Heart right ventricle (tissue), 16 donors: ENCODE measurements at regions not wholly inside any gene's neighbourhood (a gene's known extent, or its start where the extent isn't known, plus 50 kb on each side); places are given as distances from the start of the nearest gene placed in this dataset.

Experiments
- ATAC-seq, 8 donors: fragments of 200-7000 bp; cut with Tn5 transposase; one replicate each; pipeline ENCODE4 v1.9.1; 2020; ENCODE audit warnings: mild to moderate bottlenecking in 8 of 8, moderate library complexity in 8 of 8, moderate number of reproducible peaks in 1 of 8
- DNase-seq, 2 donors: peaks; one replicate each; pipeline ENCODE4 v3.0.0-alpha.2; 2020
- H3K27ac ChIP-seq, 10 donors: fragments of 200-600 bp; sonication (generic) in 2 of 10; one replicate each; pipeline versions ENCODE4 v1.5.0 to v1.8.0; 2020 to 2022; ENCODE audit warnings: mild to moderate bottlenecking in 3 of 10
- H3K27me3 ChIP-seq, 7 donors: fragments of 200-600 bp; one replicate each; pipeline ENCODE4 v1.8.0; 2021 to 2022; ENCODE audit warnings: mild to moderate bottlenecking in 2 of 7
- H3K36me3 ChIP-seq, 9 donors: fragments of 200-600 bp; sonication (generic) in 1 of 9; one replicate each; pipeline versions ENCODE4 v1.5.0 to v1.8.0; 2020 to 2022; ENCODE audit warnings: mild to moderate bottlenecking in 2 of 9
- H3K4me1 ChIP-seq, 9 donors: fragments of 200-600 bp; sonication (generic) in 1 of 9; one replicate each; pipeline versions ENCODE4 v1.5.0 to v1.8.0; 2020 to 2022; ENCODE audit warnings: mild to moderate bottlenecking in 4 of 9
- H3K4me3 ChIP-seq, 10 donors: fragments of 200-600 bp; sonication (generic) in 2 of 10; one replicate each; pipeline versions ENCODE4 v1.5.0 to v1.8.0; 2020 to 2022; ENCODE audit warnings: mild to moderate bottlenecking in 7 of 10, moderate library complexity in 2 of 10
- H3K9me3 ChIP-seq, 11 donors: fragments of 200-600 bp in 10 of 11; sonication (generic) in 2 of 11; one replicate each; pipeline versions ENCODE4 v1.5.0 to v1.8.0; 2013 to 2022; ENCODE audit warnings: mild to moderate bottlenecking in 2 of 11, control low read depth in 1 of 11, moderate library complexity in 1 of 11
- WGBS, 2 donors: extraction: QIAGEN DNeasy Blood & Tissue Kit; methylation state at CpG; one replicate each; pipeline ENCODE4 v1.1.7; 2013; ENCODE audit warnings: inconsistent platforms in 1 of 2; 5-methylcytosine and 5-hydroxymethylcytosine counted together
- intact Hi-C, 10 donors: fragments of 100-400 bp; cut with DNase I; formaldehyde crosslinking; loops; one replicate each; pipeline versions ENCODE4 v1.11.1 to v1.14.2; 2022
- TF ChIP-seq, protein P1 (sequence below), 9 donors: fragments of 200-600 bp; sonication (generic) in 2 of 9; IDR thresholded peaks; one replicate each; pipeline versions ENCODE4 v1.5.0 to v1.8.0; 2021 to 2022; ENCODE audit warnings: antibody characterized with exemption in 9 of 9, mild to moderate bottlenecking in 5 of 9, moderate library complexity in 1 of 9
- donor health status: Arrhythmogenic right ventricular cardiomyopathy.
- donor health status: ischemic (EF 13 %, LVEDD 7.1; RV severe dilation, severe dysfunction).
- donor health status: healthy with polysubstance abuse.
- donor health status: DM: no; HTN: yes; CAD: no.
- donor health status: DM: no; HTN: no; CAD: no.
- donor health status: ischemic (EF 25% LVEDD 6.9; RV normal size, moderate dysfunction).
- donor health status: ischemic (EF 25% LVEDD 5.7; RV mildly dilated, moderate dysfunction).
- donor health status: healthy.
- donor health status: DM: yes; HTN: yes; CAD: no.
- donor health status: Ischemic cardiomyopathy.
- donor health status: ischemic (EF 35%, LVEDD 5.7; RV mildly dilated, moderate dysfunction).
- donor health status: nonischemic (EF 11% LVEDD 7.7; RV severe dilation, severe dysfunction).
- donor health status: DM: yes; HTN: yes; CAD: no.
- donor health status: PGD.
- donor health status: ischemic (EF 29% LVEDD 5.4; RV normal size, mild dysfunction).
- donor health status: nonischemic (EF 23%, LVEDD 6.1; RV moderate dilation, normal function).

DNA sequence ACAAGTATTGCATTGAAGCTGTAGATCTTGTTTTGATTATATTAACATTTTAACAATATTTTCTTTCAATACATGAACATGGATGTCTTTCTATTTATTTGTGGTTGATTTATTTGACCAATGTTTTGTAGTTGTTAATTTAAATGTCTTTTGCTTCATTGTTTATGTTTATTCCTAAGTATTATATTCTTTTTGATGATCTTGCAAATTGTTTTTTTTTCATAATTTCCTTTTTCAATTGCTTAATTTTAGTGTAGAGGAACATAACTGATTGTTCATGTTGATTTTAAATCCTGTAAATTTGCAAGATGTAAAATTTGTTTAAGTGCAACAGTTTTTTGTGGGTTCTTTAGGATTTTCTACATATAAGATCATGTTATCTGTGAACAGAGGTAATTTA, 744.1 kb downstream of the FAM133A start:
- ATAC-seq: no peak
- TF ChIP-seq, protein P1, sequence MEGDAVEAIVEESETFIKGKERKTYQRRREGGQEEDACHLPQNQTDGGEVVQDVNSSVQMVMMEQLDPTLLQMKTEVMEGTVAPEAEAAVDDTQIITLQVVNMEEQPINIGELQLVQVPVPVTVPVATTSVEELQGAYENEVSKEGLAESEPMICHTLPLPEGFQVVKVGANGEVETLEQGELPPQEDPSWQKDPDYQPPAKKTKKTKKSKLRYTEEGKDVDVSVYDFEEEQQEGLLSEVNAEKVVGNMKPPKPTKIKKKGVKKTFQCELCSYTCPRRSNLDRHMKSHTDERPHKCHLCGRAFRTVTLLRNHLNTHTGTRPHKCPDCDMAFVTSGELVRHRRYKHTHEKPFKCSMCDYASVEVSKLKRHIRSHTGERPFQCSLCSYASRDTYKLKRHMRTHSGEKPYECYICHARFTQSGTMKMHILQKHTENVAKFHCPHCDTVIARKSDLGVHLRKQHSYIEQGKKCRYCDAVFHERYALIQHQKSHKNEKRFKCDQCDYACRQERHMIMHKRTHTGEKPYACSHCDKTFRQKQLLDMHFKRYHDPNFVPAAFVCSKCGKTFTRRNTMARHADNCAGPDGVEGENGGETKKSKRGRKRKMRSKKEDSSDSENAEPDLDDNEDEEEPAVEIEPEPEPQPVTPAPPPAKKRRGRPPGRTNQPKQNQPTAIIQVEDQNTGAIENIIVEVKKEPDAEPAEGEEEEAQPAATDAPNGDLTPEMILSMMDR (IDR thresholded peaks at IDR 0.05): no peak

DNA sequence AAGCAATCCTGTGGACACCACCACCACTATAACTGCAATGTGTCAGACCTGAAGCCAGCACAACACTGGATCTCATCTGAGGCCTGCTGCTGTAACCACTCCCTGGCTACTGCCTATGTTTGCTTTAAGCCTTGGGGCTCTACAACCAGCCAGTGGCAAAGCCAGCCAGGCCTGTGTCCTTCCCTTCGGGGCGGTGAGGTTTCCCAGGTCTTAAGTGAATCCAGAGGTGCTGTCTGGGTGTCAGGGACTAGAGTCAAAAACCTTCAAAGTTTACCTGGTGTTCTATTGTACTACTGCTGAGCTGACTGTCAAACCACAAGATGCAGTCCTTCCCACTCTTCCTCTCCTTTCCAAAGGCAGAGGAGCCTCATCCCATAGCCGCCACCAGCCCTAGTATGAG, 750.5 kb downstream of the FAM133A start:
- Histone ChIP-seq H3K27ac (no peak overlapping the region), H3K4me3 (no peak overlapping the region), H3K4me1 (no peaks in the 10 kb centered on the region), H3K36me3 (no peaks in the 10 kb centered on the region), H3K27me3 (no peaks in the 10 kb centered on the region), H3K9me3 (no peaks in the 10 kb centered on the region)
- no peak for ATAC-seq
- TF ChIP-seq, protein P1 (IDR thresholded peaks at IDR 0.05): no peak
- WGBS, 2 donors: 68 to 84% methylated on average over 3 of the region's 3 CpGs
- intact Hi-C loops: no loop called here
- DNase-seq: no peak

More for the DNA sequence above, 744.1 kb downstream of the FAM133A start:
- Histone ChIP-seq H3K27ac (no peak overlapping the region), H3K36me3 (no peaks in the 10 kb centered on the region), H3K27me3 (no peaks in the 10 kb centered on the region), H3K9me3 (no peaks in the 10 kb centered on the region), H3K4me3 (no peak overlapping the region), H3K4me1 (no peaks in the 10 kb centered on the region)
- DNase-seq: no peak
- intact Hi-C loops: no loop called here

- TF ChIP-seq, protein P1 (IDR thresholded peaks at IDR 0.05): no peak
- DNase-seq: no peak
- WGBS, 2 donors: 73 to 95% methylated on average over 1 of the region's 1 CpG
- Histone ChIP-seq H3K36me3 (no peaks in the 10 kb centered on the region), H3K4me3 (no peak overlapping the region), H3K9me3 (no peaks in the 10 kb centered on the region), H3K4me1 (no peaks in the 10 kb centered on the region), H3K27me3 (no peaks in the 10 kb centered on the region), H3K27ac (no peak overlapping the region)
- no peak for ATAC-seq
- intact Hi-C loops: no loop called here
Measured at GRCh38 chrX:94430091-94430490, 756.1 kb downstream of the FAM133A start.

- no peak for ATAC-seq
- 76 to 86% methylated on average over 4 of the region's 4 CpGs for WGBS, 2 donors
- TF ChIP-seq, protein P1 (IDR thresholded peaks at IDR 0.05): no peak
- Histone ChIP-seq H3K4me1 (no peaks in the 10 kb centered on the region), H3K27ac (no peak overlapping the region), H3K4me3 (no peak overlapping the region), H3K9me3 (peaks cover 0 to 10% (median 0%) of the 10 kb centered on the region in 11 donors), H3K36me3 (no peaks in the 10 kb centered on the region), H3K27me3 (no peaks in the 10 kb centered on the region)
- no peak for DNase-seq
- intact Hi-C loops: no loop called here
Measured at GRCh38 chrX:94435799-94436198, 761.8 kb downstream of the FAM133A start.

GRCh38 chrX:94454159-94454558, 780.2 kb downstream of the FAM133A start:
- H3K27me3 ChIP-seq: peaks cover 0 to 7% (median 0%) of the 10 kb centered on the region in 7 donors
- H3K27ac ChIP-seq: no peak overlapping the region
- H3K36me3 ChIP-seq: no peaks in the 10 kb centered on the region
- intact Hi-C loops: no loop called here
- DNase-seq (no peak), ATAC-seq (no peak)
- no peak overlapping the region for H3K4me3 ChIP-seq
- TF ChIP-seq, protein P1 (IDR thresholded peaks at IDR 0.05): no peak
- WGBS, 2 donors: 7 to 22% methylated on average over 3 of the region's 3 CpGs
- H3K9me3 ChIP-seq: peaks cover 0 to 12% (median 0%) of the 10 kb centered on the region in 11 donors
- no peaks in the 10 kb centered on the region for H3K4me1 ChIP-seq
